ENCODE measurements at regions not wholly inside any gene's neighbourhood (a gene's known extent, or its start where the extent isn't known, plus 50 kb on each side); places are given as distances from the start of the nearest gene placed in this dataset.
"Not testable (repeated sequence)": the region's sequence is repeated elsewhere in the genome, so short reads cannot be mapped to it uniquely, and the experiment has no call there.

DNA sequence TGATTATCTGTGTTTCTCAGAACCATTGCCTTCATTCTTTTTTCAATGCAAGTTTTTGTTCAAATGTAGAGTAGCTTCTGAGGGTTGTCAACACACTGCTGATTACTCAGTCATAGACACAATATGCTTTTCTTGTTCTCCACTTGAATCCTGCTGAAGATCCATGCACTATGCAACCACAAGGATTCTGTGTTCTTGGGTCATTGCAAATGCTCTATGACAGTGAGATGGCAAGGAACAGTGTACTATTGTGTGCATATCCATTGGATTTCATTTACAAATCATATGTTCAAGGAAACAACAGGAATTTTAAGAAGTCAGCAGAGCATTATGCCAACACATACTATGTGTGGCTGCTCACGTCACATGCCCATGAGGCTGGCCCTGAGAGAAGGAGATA is 1590.2 kb downstream of the EFNA5 start:
- no peak overlapping the region for H3K4me3 ChIP-seq (ENCODE audit: low read length)
- H3K9ac ChIP-seq (ENCODE audit: low read length): no peak overlapping the region
- TF ChIP-seq, protein P1, sequence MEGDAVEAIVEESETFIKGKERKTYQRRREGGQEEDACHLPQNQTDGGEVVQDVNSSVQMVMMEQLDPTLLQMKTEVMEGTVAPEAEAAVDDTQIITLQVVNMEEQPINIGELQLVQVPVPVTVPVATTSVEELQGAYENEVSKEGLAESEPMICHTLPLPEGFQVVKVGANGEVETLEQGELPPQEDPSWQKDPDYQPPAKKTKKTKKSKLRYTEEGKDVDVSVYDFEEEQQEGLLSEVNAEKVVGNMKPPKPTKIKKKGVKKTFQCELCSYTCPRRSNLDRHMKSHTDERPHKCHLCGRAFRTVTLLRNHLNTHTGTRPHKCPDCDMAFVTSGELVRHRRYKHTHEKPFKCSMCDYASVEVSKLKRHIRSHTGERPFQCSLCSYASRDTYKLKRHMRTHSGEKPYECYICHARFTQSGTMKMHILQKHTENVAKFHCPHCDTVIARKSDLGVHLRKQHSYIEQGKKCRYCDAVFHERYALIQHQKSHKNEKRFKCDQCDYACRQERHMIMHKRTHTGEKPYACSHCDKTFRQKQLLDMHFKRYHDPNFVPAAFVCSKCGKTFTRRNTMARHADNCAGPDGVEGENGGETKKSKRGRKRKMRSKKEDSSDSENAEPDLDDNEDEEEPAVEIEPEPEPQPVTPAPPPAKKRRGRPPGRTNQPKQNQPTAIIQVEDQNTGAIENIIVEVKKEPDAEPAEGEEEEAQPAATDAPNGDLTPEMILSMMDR (IDR thresholded peaks at IDR 0.05; ENCODE audit: low read depth, low read length): no peak
- no peak for TF ChIP-seq EZH2phosphoT487 (IDR thresholded peaks at IDR 0.05; ENCODE audit: low read depth)
- no peaks in the 10 kb centered on the region for H3K36me3 ChIP-seq (replicated peaks; ENCODE audit: low read depth, low read length)
- H2AFZ ChIP-seq (ENCODE audit: low read depth, low read length): no peak overlapping the region
- H3K4me1 ChIP-seq (ENCODE audit: low read length): no peaks in the 10 kb centered on the region
- no peaks in the 10 kb centered on the region for H3K27me3 ChIP-seq (ENCODE audit: low read depth, low read length)
- no peak overlapping the region for H3K4me2 ChIP-seq (ENCODE audit: low read length)
- no peaks in the 10 kb centered on the region for H4K20me1 ChIP-seq (ENCODE audit: insufficient read depth, low read length)
- no peaks in the 10 kb centered on the region for H3K9me3 ChIP-seq (ENCODE audit: insufficient read depth, low read length)
- H3K27ac ChIP-seq (ENCODE audit: low read length): no peak overlapping the region
- no peaks in the 10 kb centered on the region for H3K79me2 ChIP-seq (ENCODE audit: low read length)

DNA sequence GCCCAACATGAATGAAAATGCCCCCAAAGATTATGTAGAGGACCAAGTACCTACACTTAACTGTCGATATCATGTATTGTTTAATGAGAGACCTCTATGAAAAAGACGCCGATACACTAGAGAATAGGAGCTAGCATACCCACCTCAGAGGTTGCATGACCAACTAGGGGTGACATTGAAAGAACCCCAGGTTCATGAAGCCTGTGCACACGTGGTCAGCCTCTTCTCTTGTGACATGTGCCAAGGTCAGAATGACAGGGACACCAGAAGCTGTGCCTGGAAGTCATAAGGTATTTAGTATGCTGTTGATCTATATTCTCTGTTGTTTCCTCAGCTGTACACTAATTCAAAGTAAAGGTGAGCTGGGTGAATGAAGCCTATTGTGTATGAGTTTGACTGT is 1594.1 kb downstream of the EFNA5 start:
- no peak overlapping the region for H3K9ac ChIP-seq (ENCODE audit: low read length)
- no peak overlapping the region for H2AFZ ChIP-seq (ENCODE audit: low read depth, low read length)
- no peaks in the 10 kb centered on the region for H3K36me3 ChIP-seq (replicated peaks; ENCODE audit: low read depth, low read length)
- TF ChIP-seq, protein P1 (IDR thresholded peaks at IDR 0.05; ENCODE audit: low read depth, low read length): no peak
- no peak for TF ChIP-seq EZH2phosphoT487 (IDR thresholded peaks at IDR 0.05; ENCODE audit: low read depth)
- no peak overlapping the region for H3K27ac ChIP-seq (ENCODE audit: low read length)
- no peak overlapping the region for H3K4me2 ChIP-seq (ENCODE audit: low read length)
- no peaks in the 10 kb centered on the region for H3K79me2 ChIP-seq (ENCODE audit: low read length)
- H3K4me3 ChIP-seq (ENCODE audit: low read length): no peak overlapping the region
- no peaks in the 10 kb centered on the region for H3K27me3 ChIP-seq (ENCODE audit: low read depth, low read length)
- H3K4me1 ChIP-seq (ENCODE audit: low read length): no peaks in the 10 kb centered on the region
- H3K9me3 ChIP-seq (ENCODE audit: insufficient read depth, low read length): no peaks in the 10 kb centered on the region
- no peaks in the 10 kb centered on the region for H4K20me1 ChIP-seq (ENCODE audit: insufficient read depth, low read length)

DNA sequence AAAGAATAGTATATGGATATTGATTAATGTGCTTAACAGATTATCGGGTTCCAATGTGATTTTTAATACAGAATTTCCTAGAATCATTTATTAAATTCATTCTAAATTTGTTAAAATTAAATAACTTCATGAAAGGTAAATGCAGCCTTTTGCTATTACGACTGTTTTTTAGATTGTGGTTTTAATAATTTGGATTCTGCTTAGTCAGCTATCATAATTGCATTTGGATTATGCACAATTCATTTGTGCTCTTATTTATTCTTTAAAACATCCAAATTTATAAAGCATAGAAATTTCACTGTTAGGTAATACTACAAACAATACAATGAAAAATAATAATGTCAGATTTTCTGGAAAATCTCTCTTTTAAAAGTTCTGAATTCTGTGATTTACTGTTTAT is 1598.5 kb downstream of the EFNA5 start:
- Histone ChIP-seq H3K4me3 (ENCODE audit: low read length) (no peak overlapping the region), H3K9ac (ENCODE audit: low read length) (no peak overlapping the region), H3K4me1 (ENCODE audit: low read length) (peaks cover 11% of the 10 kb centered on the region), H3K9me3 (ENCODE audit: insufficient read depth, low read length) (peaks cover 9% of the 10 kb centered on the region; the same call in 1 of the 2 replicates), H3K27me3 (ENCODE audit: low read depth, low read length) (no peaks in the 10 kb centered on the region), H3K79me2 (ENCODE audit: low read length) (no peaks in the 10 kb centered on the region), H4K20me1 (ENCODE audit: insufficient read depth, low read length) (no peaks in the 10 kb centered on the region), H3K36me3 (replicated peaks; ENCODE audit: low read depth, low read length) (peaks cover 6% of the 10 kb centered on the region), H2AFZ (ENCODE audit: low read depth, low read length) (no peak overlapping the region), H3K4me2 (ENCODE audit: low read length) (no peak overlapping the region), H3K27ac (ENCODE audit: low read length) (no peak overlapping the region)
- TF ChIP-seq, protein P1 (IDR thresholded peaks at IDR 0.05; ENCODE audit: low read depth, low read length): no peak
- TF ChIP-seq EZH2phosphoT487 (IDR thresholded peaks at IDR 0.05; ENCODE audit: low read depth): no peak

DNA sequence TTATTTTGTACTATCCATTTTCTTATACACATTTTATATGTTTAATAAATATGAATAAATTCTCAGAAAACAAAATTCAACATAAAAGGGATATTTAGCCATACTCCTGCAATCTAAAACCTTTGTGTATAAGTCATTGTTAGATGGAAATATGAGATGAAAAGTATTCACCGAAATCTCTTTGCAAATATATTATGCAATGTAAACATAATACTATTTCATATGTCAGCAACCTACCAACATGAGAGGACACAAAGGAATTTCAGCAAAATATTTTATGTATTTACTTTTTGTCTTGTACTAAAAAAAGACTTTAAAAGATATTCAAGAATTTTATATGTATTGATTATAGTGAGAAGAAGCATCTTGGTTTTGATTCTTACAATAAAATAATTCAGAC is 1623.4 kb downstream of the EFNA5 start:
- Histone ChIP-seq H3K4me1 (ENCODE audit: low read length) (no peaks in the 10 kb centered on the region), H3K4me2 (ENCODE audit: low read length) (no peak overlapping the region)
- TF ChIP-seq, protein P1 (IDR thresholded peaks at IDR 0.05; ENCODE audit: low read depth, low read length): no peak
- no peak for TF ChIP-seq EZH2phosphoT487 (IDR thresholded peaks at IDR 0.05; ENCODE audit: low read depth)

DNA sequence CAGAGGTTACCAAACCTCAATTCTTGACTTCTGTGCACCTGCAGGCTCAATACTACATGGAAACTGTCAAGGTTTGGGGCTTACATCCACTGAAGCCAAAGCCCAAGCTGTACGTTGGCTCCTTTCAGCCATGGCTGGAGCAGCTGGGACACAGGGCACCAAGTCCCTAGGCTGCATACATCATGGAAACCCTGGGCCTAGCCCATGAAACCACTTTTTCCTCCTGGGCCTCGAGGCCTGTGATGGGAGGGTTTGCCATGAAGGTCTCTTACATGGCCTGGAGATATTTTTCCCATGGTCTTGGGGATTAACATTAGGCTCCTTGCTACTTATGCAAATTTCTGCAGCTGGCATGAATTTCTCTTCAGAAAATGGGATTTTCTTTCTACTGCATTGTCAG is 1638.7 kb downstream of the EFNA5 start:
- H3K27ac ChIP-seq (ENCODE audit: low read length); H3K27me3 ChIP-seq (ENCODE audit: low read depth, low read length); H3K9ac ChIP-seq (ENCODE audit: low read length); H4K20me1 ChIP-seq (ENCODE audit: insufficient read depth, low read length); H3K36me3 ChIP-seq (replicated peaks; ENCODE audit: low read depth, low read length); H3K4me3 ChIP-seq (ENCODE audit: low read length); H3K4me1 ChIP-seq (ENCODE audit: low read length); H3K79me2 ChIP-seq (ENCODE audit: low read length); H3K4me2 ChIP-seq (ENCODE audit: low read length); H2AFZ ChIP-seq (ENCODE audit: low read depth, low read length); H3K9me3 ChIP-seq (ENCODE audit: insufficient read depth, low read length): not testable (repeated sequence)

More for the DNA sequence above, 1623.4 kb downstream of the EFNA5 start:
- H4K20me1 ChIP-seq (ENCODE audit: insufficient read depth, low read length): no peaks in the 10 kb centered on the region
- H2AFZ ChIP-seq (ENCODE audit: low read depth, low read length): no peak overlapping the region
- H3K27me3 ChIP-seq (ENCODE audit: low read depth, low read length): no peaks in the 10 kb centered on the region
- H3K36me3 ChIP-seq (replicated peaks; ENCODE audit: low read depth, low read length): no peaks in the 10 kb centered on the region
- H3K9ac ChIP-seq (ENCODE audit: low read length): no peak overlapping the region
- no peak overlapping the region for H3K27ac ChIP-seq (ENCODE audit: low read length)
- H3K79me2 ChIP-seq (ENCODE audit: low read length): no peaks in the 10 kb centered on the region
- H3K4me3 ChIP-seq (ENCODE audit: low read length): no peak overlapping the region
- no peaks in the 10 kb centered on the region for H3K9me3 ChIP-seq (ENCODE audit: insufficient read depth, low read length)
